HUES48 (cell line): ENCODE measurements at regions not wholly inside any gene's neighbourhood (a gene's known extent, or its start where the extent isn't known, plus 50 kb on each side); places are given as distances from the start of the nearest gene placed in this dataset.
"Not testable (repeated sequence)": the region's sequence is repeated elsewhere in the genome, so short reads cannot be mapped to it uniquely, and the experiment has no call there.

Experiments used
- H3K27ac ChIP-seq: one replicate; pipeline ENCODE4 v1.7.0; 2013; ENCODE audit warnings: low read depth, low read length, inconsistent platforms
- H3K27me3 ChIP-seq: 2 replicates; pipeline ENCODE4 v1.6.1; 2013; ENCODE audit warnings: mild to moderate bottlenecking, low read length; ENCODE audit not compliant: control insufficient read depth, insufficient read depth
- H3K36me3 ChIP-seq: 2 replicates; pipeline ENCODE4 v1.6.1; 2013; ENCODE audit warnings: low read length; ENCODE audit not compliant: control insufficient read depth, insufficient read depth
- H3K4me1 ChIP-seq: 2 replicates; pipeline ENCODE4 v1.6.1; 2013; ENCODE audit warnings: mild to moderate bottlenecking, low read length; ENCODE audit not compliant: control insufficient read depth, insufficient read depth
- H3K4me3 ChIP-seq: 2 replicates; pipeline ENCODE4 v1.5.1; 2013; ENCODE audit warnings: mild to moderate bottlenecking, low read depth, low read length
- H3K9ac ChIP-seq: 2 replicates; pipeline ENCODE4 v1.6.1; 2013; ENCODE audit warnings: mild to moderate bottlenecking, low read depth, low read length, moderate library complexity
- H3K9me3 ChIP-seq: 2 replicates; pipeline ENCODE4 v1.6.1; 2013; ENCODE audit warnings: low read length; ENCODE audit not compliant: control insufficient read depth, insufficient read depth

- H3K27me3 ChIP-seq: no peaks in the 10 kb centered on the region
- no peaks in the 10 kb centered on the region for H3K9me3 ChIP-seq
- no peak overlapping the region for H3K4me3 ChIP-seq
- H3K27ac ChIP-seq: no peak overlapping the region
- H3K36me3 ChIP-seq: no peaks in the 10 kb centered on the region
- no peaks in the 10 kb centered on the region for H3K4me1 ChIP-seq
- no peak overlapping the region for H3K9ac ChIP-seq
Observed at GRCh38 chr5:111961862-111962261, 204.9 kb upstream of the NREP start.

- no peak overlapping the region for H3K27ac ChIP-seq
- no peaks in the 10 kb centered on the region for H3K27me3 ChIP-seq
- H3K9me3 ChIP-seq: no peaks in the 10 kb centered on the region
- H3K36me3 ChIP-seq: no peaks in the 10 kb centered on the region
- H3K9ac ChIP-seq: no peak overlapping the region
- no peaks in the 10 kb centered on the region for H3K4me1 ChIP-seq
- H3K4me3 ChIP-seq: no peak overlapping the region
Observed at GRCh38 chr5:111960476-111961215, 203.7 kb upstream of the NREP start.

DNA sequence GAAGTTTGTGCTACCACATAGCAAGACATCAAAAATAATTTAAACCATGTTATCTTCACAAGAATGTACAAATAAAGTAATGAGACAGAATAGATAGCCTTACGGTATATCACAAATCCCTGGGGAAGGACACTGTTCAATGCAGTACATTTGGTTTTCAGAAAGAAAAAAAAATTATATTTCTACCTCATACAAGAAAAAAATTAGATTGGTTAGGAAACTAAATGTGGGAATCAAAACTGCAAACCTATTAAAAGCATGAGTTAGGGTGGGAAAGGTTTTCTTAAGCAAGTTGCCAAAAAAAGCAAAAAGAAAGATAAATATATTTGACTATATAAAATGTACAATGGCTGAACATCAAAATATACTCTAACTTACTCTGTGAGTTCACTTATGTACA is 201.9 kb upstream of the NREP start:
- no peaks in the 10 kb centered on the region for H3K36me3 ChIP-seq
- no peak overlapping the region for H3K9ac ChIP-seq
- no peak overlapping the region for H3K27ac ChIP-seq
- no peaks in the 10 kb centered on the region for H3K9me3 ChIP-seq
- H3K4me3 ChIP-seq: no peak overlapping the region
- no peaks in the 10 kb centered on the region for H3K4me1 ChIP-seq
- no peaks in the 10 kb centered on the region for H3K27me3 ChIP-seq

- H3K9me3 ChIP-seq, H3K9ac ChIP-seq, H3K27me3 ChIP-seq, H3K4me3 ChIP-seq, H3K36me3 ChIP-seq, H3K27ac ChIP-seq, H3K4me1 ChIP-seq: not testable (repeated sequence)
Observed at GRCh38 chr5:111956765-111957164, 199.8 kb upstream of the NREP start.

GRCh38 chr5:111954516-111955395 is 197.8 kb upstream of the NREP start:
- Histone ChIP-seq H3K4me1 (no peaks in the 10 kb centered on the region), H3K36me3 (no peaks in the 10 kb centered on the region), H3K9ac (no peak overlapping the region), H3K27ac (no peak overlapping the region), H3K27me3 (no peaks in the 10 kb centered on the region), H3K9me3 (no peaks in the 10 kb centered on the region), H3K4me3 (no peak overlapping the region)

GRCh38 chr5:111953351-111954127 is 196.5 kb upstream of the NREP start:
- no peaks in the 10 kb centered on the region for H3K36me3 ChIP-seq
- no peak overlapping the region for H3K9ac ChIP-seq
- no peaks in the 10 kb centered on the region for H3K9me3 ChIP-seq
- no peak overlapping the region for H3K27ac ChIP-seq
- H3K4me3 ChIP-seq: no peak overlapping the region
- no peaks in the 10 kb centered on the region for H3K4me1 ChIP-seq
- no peaks in the 10 kb centered on the region for H3K27me3 ChIP-seq

- Histone ChIP-seq H3K27ac (no peak overlapping the region), H3K4me1 (no peaks in the 10 kb centered on the region), H3K9me3 (no peaks in the 10 kb centered on the region), H3K9ac (no peak overlapping the region), H3K4me3 (no peak overlapping the region), H3K27me3 (no peaks in the 10 kb centered on the region), H3K36me3 (no peaks in the 10 kb centered on the region)
Observed at GRCh38 chr5:111952555-111952954, 195.6 kb upstream of the NREP start.

- no peak overlapping the region for H3K27ac ChIP-seq
- H3K4me1 ChIP-seq: no peaks in the 10 kb centered on the region
- no peak overlapping the region for H3K9ac ChIP-seq
- H3K9me3 ChIP-seq: no peaks in the 10 kb centered on the region
- H3K4me3 ChIP-seq: no peak overlapping the region
- no peaks in the 10 kb centered on the region for H3K36me3 ChIP-seq
- no peaks in the 10 kb centered on the region for H3K27me3 ChIP-seq
Observed at GRCh38 chr5:111950660-111951059, 193.7 kb upstream of the NREP start.

DNA sequence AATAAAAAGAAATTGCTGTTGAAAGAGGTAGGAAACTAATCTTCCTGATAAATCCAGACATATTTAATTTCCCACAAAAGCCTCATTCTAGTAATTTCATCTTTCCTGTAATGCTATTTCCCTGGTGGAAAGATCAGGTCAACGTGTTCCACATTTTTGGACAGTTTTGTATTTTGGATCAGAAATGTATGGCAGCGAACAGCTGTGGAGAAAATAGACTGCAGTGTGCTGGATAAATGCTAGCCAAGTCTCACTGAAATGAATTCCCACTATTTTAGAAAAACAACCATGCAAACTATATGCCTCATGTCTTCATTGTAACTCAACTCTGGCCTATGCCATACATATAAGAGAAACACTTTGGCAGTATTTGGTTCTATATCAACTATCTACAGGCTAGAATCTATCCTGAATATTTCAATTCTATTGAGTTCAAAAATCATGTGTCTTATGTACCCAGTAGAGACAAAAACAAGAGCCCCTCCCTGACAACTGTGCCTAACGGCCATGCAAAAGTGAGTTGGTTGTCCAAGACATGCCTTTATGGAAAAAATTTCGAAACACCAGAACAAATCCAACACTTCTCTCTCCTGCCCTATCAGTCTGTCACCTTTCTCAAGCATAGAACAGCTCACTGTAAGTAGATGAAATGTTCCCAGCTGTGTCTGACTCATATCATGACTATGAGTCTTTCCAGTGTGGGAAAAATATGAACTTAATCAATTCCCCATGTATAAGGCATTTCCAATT is 191.3 kb upstream of the NREP start:
- no peaks in the 10 kb centered on the region for H3K36me3 ChIP-seq
- no peak overlapping the region for H3K27ac ChIP-seq
- no peaks in the 10 kb centered on the region for H3K9me3 ChIP-seq
- no peaks in the 10 kb centered on the region for H3K27me3 ChIP-seq
- no peak overlapping the region for H3K9ac ChIP-seq
- H3K4me1 ChIP-seq: no peaks in the 10 kb centered on the region
- no peak overlapping the region for H3K4me3 ChIP-seq

- no peak overlapping the region for H3K4me3 ChIP-seq
- no peak overlapping the region for H3K27ac ChIP-seq
- H3K36me3 ChIP-seq: no peaks in the 10 kb centered on the region
- H3K4me1 ChIP-seq: no peaks in the 10 kb centered on the region; the same call in 1 of the 2 replicates
- H3K27me3 ChIP-seq: no peaks in the 10 kb centered on the region
- no peak overlapping the region for H3K9ac ChIP-seq
- H3K9me3 ChIP-seq: no peaks in the 10 kb centered on the region
Observed at GRCh38 chr5:111946556-111946955, 189.6 kb upstream of the NREP start.
